DOHH2 (cell line): ENCODE measurements at regions not wholly inside any gene's neighbourhood (a gene's known extent, or its start where the extent isn't known, plus 50 kb on each side); places are given as distances from the start of the nearest gene placed in this dataset.

Experiments used
- H3F3A ChIP-seq: fragments of 200-600 bp; sonication (generic), shearing (Covaris generic); 2 replicates; pipeline ENCODE4 v1.6.0; 2016; ENCODE audit warnings: antibody characterized with exemption, mild to moderate bottlenecking; ENCODE audit not compliant: control insufficient read depth, insufficient read depth
- H3K27ac ChIP-seq: fragments of 200-600 bp; sonication (generic); 2 replicates; pipeline ENCODE4 v1.5.1; 2014; ENCODE audit warnings: low read depth, mild to moderate bottlenecking, low read length, moderate library complexity
- H3K27me3 ChIP-seq: fragments of 200-600 bp; sonication (generic); 2 replicates; pipeline ENCODE4 v1.6.1; 2014; ENCODE audit warnings: mild to moderate bottlenecking, low read length, mixed read lengths; ENCODE audit not compliant: control insufficient read depth
- H3K36me3 ChIP-seq: fragments of 200-600 bp; sonication (generic); 2 replicates; pipeline ENCODE4 v1.6.1; 2014; ENCODE audit warnings: mild to moderate bottlenecking, low read length, moderate library complexity, mixed read lengths; ENCODE audit not compliant: control insufficient read depth
- H3K4me1 ChIP-seq: fragments of 200-600 bp; sonication (generic); 2 replicates; pipeline ENCODE4 v1.6.1; 2014; ENCODE audit warnings: mild to moderate bottlenecking, low read length, mixed read lengths; ENCODE audit not compliant: control insufficient read depth
- H3K4me2 ChIP-seq: fragments of 200-600 bp; sonication (generic); 2 replicates; pipeline ENCODE4 v1.6.0; 2014; ENCODE audit warnings: mild to moderate bottlenecking, low read length, moderate library complexity
- H3K4me3 ChIP-seq: fragments of 200-600 bp; sonication (generic); 2 replicates; pipeline ENCODE4 v1.5.1; 2014; ENCODE audit warnings: mild to moderate bottlenecking, low read length, mixed read lengths
- H3K79me2 ChIP-seq: fragments of 200-600 bp; sonication (generic); 2 replicates; pipeline ENCODE4 v1.6.1; 2014; ENCODE audit warnings: mild to moderate bottlenecking, low read length, mixed read lengths; ENCODE audit not compliant: control insufficient read depth
- H3K9me2 ChIP-seq: fragments of 200-600 bp; sonication (generic); replicated peaks from 2 replicates; pipeline ENCODE4 v1.6.1; 2014; ENCODE audit warnings: mild to moderate bottlenecking, low read length, mixed read lengths; ENCODE audit not compliant: control insufficient read depth
- H3K9me3 ChIP-seq: fragments of 200-600 bp; sonication (generic); 2 replicates; pipeline ENCODE4 v1.6.1; 2014; ENCODE audit warnings: antibody characterized with exemption, low read length, mixed read lengths; ENCODE audit not compliant: control insufficient read depth, insufficient read depth
- H4K20me1 ChIP-seq: fragments of 200-600 bp; sonication (generic); 2 replicates; pipeline ENCODE4 v1.6.0; 2014; ENCODE audit warnings: low read depth, mild to moderate bottlenecking, antibody characterized with exemption, low read length, moderate library complexity; ENCODE audit not compliant: control insufficient read depth, insufficient read depth
- EZH2phosphoT487 ChIP-seq: fragments of 200-600 bp; sonication (generic); IDR thresholded peaks from 2 replicates; pipeline ENCODE4 v1.6.1; 2017; ENCODE audit warnings: borderline replicate concordance, mild to moderate bottlenecking, antibody characterized with exemption, low read length, moderate library complexity, mixed read lengths
- TF ChIP-seq, protein P1 (sequence below): fragments of 200-600 bp; sonication (generic); IDR thresholded peaks from one replicate; pipeline ENCODE4 v1.5.1; 2014; ENCODE audit warnings: antibody characterized with exemption, mild to moderate bottlenecking, low read depth, low read length; ENCODE audit not compliant: poor library complexity, severe bottlenecking

DNA sequence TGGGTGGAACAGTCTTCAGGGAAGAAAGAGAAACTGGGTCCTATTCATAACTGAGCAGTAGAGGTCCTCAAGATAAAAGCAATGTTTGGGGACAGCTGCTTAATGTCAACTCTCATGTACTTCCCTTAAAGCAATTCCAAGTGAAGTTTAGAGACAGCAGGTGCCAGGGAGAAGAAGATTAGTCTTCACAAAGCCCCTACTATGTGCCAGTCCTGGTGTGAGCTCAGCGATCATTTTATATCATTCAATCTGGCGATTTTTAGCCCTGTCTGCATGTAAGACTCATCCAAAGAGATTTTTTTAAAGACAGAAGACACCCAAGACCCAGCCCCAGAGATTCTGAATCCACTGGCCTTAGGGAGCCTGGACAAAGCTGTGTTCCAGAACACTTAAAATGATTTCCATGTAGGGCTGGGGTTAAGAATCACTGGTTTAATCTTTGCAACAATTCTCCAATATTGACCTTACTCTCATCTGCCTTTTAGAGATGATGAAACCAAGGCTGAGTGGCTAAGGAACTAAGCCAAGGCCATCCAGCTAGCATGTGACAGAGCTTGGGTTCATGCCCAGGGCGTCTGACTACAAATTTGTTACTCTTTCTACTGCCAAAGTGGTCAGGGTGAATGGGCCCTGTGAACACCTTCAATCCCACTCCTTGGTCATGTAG lies 404.5 kb upstream of the TBX3 start:
- no peak overlapping the region for H3K27ac ChIP-seq
- H3K36me3 ChIP-seq = no peaks in the 10 kb centered on the region
- H3K27me3 ChIP-seq = no peaks in the 10 kb centered on the region
- no peaks in the 10 kb centered on the region for H3F3A ChIP-seq
- no peak overlapping the region for H3K4me2 ChIP-seq
- TF ChIP-seq, protein P1, sequence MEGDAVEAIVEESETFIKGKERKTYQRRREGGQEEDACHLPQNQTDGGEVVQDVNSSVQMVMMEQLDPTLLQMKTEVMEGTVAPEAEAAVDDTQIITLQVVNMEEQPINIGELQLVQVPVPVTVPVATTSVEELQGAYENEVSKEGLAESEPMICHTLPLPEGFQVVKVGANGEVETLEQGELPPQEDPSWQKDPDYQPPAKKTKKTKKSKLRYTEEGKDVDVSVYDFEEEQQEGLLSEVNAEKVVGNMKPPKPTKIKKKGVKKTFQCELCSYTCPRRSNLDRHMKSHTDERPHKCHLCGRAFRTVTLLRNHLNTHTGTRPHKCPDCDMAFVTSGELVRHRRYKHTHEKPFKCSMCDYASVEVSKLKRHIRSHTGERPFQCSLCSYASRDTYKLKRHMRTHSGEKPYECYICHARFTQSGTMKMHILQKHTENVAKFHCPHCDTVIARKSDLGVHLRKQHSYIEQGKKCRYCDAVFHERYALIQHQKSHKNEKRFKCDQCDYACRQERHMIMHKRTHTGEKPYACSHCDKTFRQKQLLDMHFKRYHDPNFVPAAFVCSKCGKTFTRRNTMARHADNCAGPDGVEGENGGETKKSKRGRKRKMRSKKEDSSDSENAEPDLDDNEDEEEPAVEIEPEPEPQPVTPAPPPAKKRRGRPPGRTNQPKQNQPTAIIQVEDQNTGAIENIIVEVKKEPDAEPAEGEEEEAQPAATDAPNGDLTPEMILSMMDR = no peak
- no peak for TF ChIP-seq EZH2phosphoT487
- no peak overlapping the region for H3K4me3 ChIP-seq
- H3K9me3 ChIP-seq = no peaks in the 10 kb centered on the region
- no peaks in the 10 kb centered on the region for H3K79me2 ChIP-seq
- no peaks in the 10 kb centered on the region for H4K20me1 ChIP-seq
- H3K9me2 ChIP-seq = no peaks in the 10 kb centered on the region
- H3K4me1 ChIP-seq = no peaks in the 10 kb centered on the region

GRCh38 chr12:115085594-115085993 lies 401.6 kb upstream of the TBX3 start:
- no peaks in the 10 kb centered on the region for H3K9me2 ChIP-seq
- H4K20me1 ChIP-seq = no peaks in the 10 kb centered on the region
- H3K36me3 ChIP-seq = no peaks in the 10 kb centered on the region
- no peak overlapping the region for H3K27ac ChIP-seq
- H3K9me3 ChIP-seq = no peaks in the 10 kb centered on the region
- TF ChIP-seq EZH2phosphoT487 = no peak
- TF ChIP-seq, protein P1 = no peak
- no peaks in the 10 kb centered on the region for H3F3A ChIP-seq
- H3K4me3 ChIP-seq = no peak overlapping the region
- no peaks in the 10 kb centered on the region for H3K4me1 ChIP-seq
- no peaks in the 10 kb centered on the region for H3K27me3 ChIP-seq
- no peaks in the 10 kb centered on the region for H3K79me2 ChIP-seq
- no peak overlapping the region for H3K4me2 ChIP-seq

- no peak for TF ChIP-seq EZH2phosphoT487
- TF ChIP-seq, protein P1 = no peak
- H3K4me2 ChIP-seq = no peak overlapping the region
These were observed 395.8 kb upstream of the TBX3 start for GRCh38 chr12:115079760-115080159.

DNA sequence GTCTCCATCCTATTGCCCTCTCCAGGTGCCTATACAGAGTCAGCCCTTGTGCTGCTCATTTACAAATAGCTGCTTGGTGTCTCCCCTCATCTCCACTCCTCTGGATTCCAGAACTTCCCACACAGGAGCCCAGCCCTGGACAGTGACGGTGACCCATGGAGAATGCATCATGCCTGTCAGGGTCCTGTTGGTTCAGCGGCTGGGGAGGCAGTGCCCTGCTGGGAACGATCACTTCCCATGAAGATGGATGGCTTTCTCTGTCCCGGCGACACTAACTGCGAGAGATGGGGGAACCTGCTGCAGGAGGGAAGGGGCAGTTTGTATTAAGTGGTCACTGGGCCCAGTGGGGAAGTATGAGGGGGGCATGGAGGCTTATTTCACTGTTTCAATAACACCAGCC lies 395.0 kb upstream of the TBX3 start:
- Histone ChIP-seq H3K27ac (no peak overlapping the region), H3F3A (no peaks in the 10 kb centered on the region), H3K79me2 (no peaks in the 10 kb centered on the region), H4K20me1 (no peaks in the 10 kb centered on the region), H3K4me1 (no peaks in the 10 kb centered on the region), H3K4me2 (no peak overlapping the region), H3K4me3 (no peak overlapping the region), H3K27me3 (no peaks in the 10 kb centered on the region), H3K36me3 (no peaks in the 10 kb centered on the region), H3K9me3 (no peaks in the 10 kb centered on the region), H3K9me2 (no peaks in the 10 kb centered on the region)
- TF ChIP-seq EZH2phosphoT487 = no peak
- TF ChIP-seq, protein P1 = no peak

More at GRCh38 chr12:115079760-115080159, 395.8 kb upstream of the TBX3 start:
- Histone ChIP-seq H3K9me2 (no peaks in the 10 kb centered on the region), H3K36me3 (no peaks in the 10 kb centered on the region), H3K79me2 (no peaks in the 10 kb centered on the region), H3K4me3 (no peak overlapping the region), H3K27me3 (no peaks in the 10 kb centered on the region), H3K9me3 (no peaks in the 10 kb centered on the region), H3F3A (no peaks in the 10 kb centered on the region), H3K4me1 (no peaks in the 10 kb centered on the region), H4K20me1 (no peaks in the 10 kb centered on the region), H3K27ac (no peak overlapping the region)
